SK-N-SH treated with all-trans-retinoic acid at 6 μM for 48 hours (cell line): ENCODE measurements at regions not wholly inside any gene's neighbourhood (a gene's known extent, or its start where the extent isn't known, plus 50 kb on each side); places are given as distances from the start of the nearest gene placed in this dataset.

ENCODE experiments used
- ATAC-seq: fragments of 200-7000 bp; cut with Tn5 transposase; 3 replicates; pipeline ENCODE4 v1.9.1; 2020; ENCODE audit warnings: mild to moderate bottlenecking, moderate library complexity
- ARNTL ChIP-seq: fragments of 450-650 bp; formaldehyde crosslinking; IDR thresholded peaks from 2 replicates; pipeline ENCODE4 v1.5.0; 2020; ENCODE audit warnings: low read depth, mild to moderate bottlenecking, moderate library complexity, borderline replicate concordance
- BACH2 ChIP-seq: fragments of 250-450 bp; sonication (Bioruptor Pico); IDR thresholded peaks from 2 replicates; pipeline ENCODE4 v1.9.0; 2021; ENCODE audit warnings: mild to moderate bottlenecking, borderline replicate concordance
- CSDC2 ChIP-seq: fragments of 250-450 bp; sonication (Bioruptor Pico); IDR thresholded peaks from 2 replicates; pipeline ENCODE4 v1.5.0; 2020; ENCODE audit warnings: mild to moderate bottlenecking, moderate library complexity
- ESRRG ChIP-seq: fragments of 250-450 bp; sonication (Bioruptor Pico); IDR thresholded peaks from 2 replicates; pipeline ENCODE4 v1.6.1; 2021; ENCODE audit warnings: mild to moderate bottlenecking
- ISL1 ChIP-seq: fragments of 250-450 bp; sonication (Bioruptor Pico); IDR thresholded peaks from 2 replicates; pipeline ENCODE4 v2.1.2; 2022; ENCODE audit warnings: mild to moderate bottlenecking, moderate library complexity
- OSR1 ChIP-seq: fragments of 250-450 bp; sonication (Bioruptor Pico); IDR thresholded peaks from 2 replicates; pipeline ENCODE4 v1.8.0; 2022; ENCODE audit warnings: moderate library complexity, mild to moderate bottlenecking, inconsistent platforms
- PPARA ChIP-seq: fragments of 250-450 bp; sonication (Bioruptor Pico); IDR thresholded peaks from 2 replicates; pipeline ENCODE4 v1.5.0; 2020; ENCODE audit warnings: mild to moderate bottlenecking, borderline replicate concordance
- RARB ChIP-seq: fragments of 250-450 bp; sonication (Bioruptor Pico); IDR thresholded peaks from 2 replicates; pipeline ENCODE4 v1.8.0; 2021; ENCODE audit warnings: mild to moderate bottlenecking, moderate library complexity
- SNAI2 ChIP-seq: fragments of 250-450 bp; sonication (Bioruptor Pico); IDR thresholded peaks from 2 replicates; pipeline ENCODE4 v1.5.0; 2020; ENCODE audit warnings: mild to moderate bottlenecking, moderate library complexity
- TCF4 ChIP-seq: fragments of 250-450 bp; sonication (Bioruptor Pico); IDR thresholded peaks from 2 replicates; pipeline ENCODE4 v1.8.0; 2021; ENCODE audit warnings: mild to moderate bottlenecking, moderate library complexity, borderline replicate concordance
- TOX ChIP-seq: fragments of 250-450 bp; sonication (Bioruptor Pico); IDR thresholded peaks from 2 replicates; pipeline ENCODE4 v1.8.0; 2021; ENCODE audit warnings: mild to moderate bottlenecking, moderate library complexity, borderline replicate concordance
- ZFP3 ChIP-seq: fragments of 250-450 bp; sonication (Bioruptor Pico); IDR thresholded peaks from 2 replicates; pipeline ENCODE4 v1.5.0; 2020; ENCODE audit warnings: mild to moderate bottlenecking, moderate library complexity
- ZFP30 ChIP-seq: fragments of 450-650 bp; formaldehyde crosslinking; IDR thresholded peaks from 2 replicates; pipeline ENCODE4 v1.5.0; 2022; ENCODE audit warnings: mild to moderate bottlenecking, moderate library complexity
- ZNF565 ChIP-seq: fragments of 450-650 bp; formaldehyde crosslinking; conservative IDR thresholded peaks from 2 replicates; pipeline ENCODE4 v1.5.0; 2020; ENCODE audit warnings: low read depth, mild to moderate bottlenecking, moderate library complexity
- ZNF70 ChIP-seq: fragments of 450-650 bp; formaldehyde crosslinking; IDR thresholded peaks from 2 replicates; pipeline ENCODE4 v1.5.0; 2020; ENCODE audit warnings: mild to moderate bottlenecking, moderate library complexity
- TF ChIP-seq, protein P1 (sequence below): fragments of 250-450 bp; sonication (Bioruptor Pico); IDR thresholded peaks from 2 replicates; pipeline ENCODE4 v1.8.0; 2020; ENCODE audit warnings: mild to moderate bottlenecking, moderate library complexity, borderline replicate concordance
- TF ChIP-seq, protein P2 (sequence below): fragments of 250-450 bp; sonication (Bioruptor Pico); IDR thresholded peaks from 2 replicates; pipeline ENCODE4 v1.5.1; 2021; ENCODE audit warnings: mild to moderate bottlenecking, moderate library complexity
- TF ChIP-seq, protein P3 (sequence below): fragments of 250-450 bp; sonication (Bioruptor Pico); IDR thresholded peaks from 2 replicates; pipeline ENCODE4 v1.5.1; 2020; ENCODE audit warnings: low read depth, mild to moderate bottlenecking, moderate library complexity
- TF ChIP-seq, protein P4 (sequence below): fragments of 250-450 bp; sonication (Bioruptor Pico); IDR thresholded peaks from 2 replicates; pipeline ENCODE4 v1.8.0; 2021; ENCODE audit warnings: low read depth, mild to moderate bottlenecking, moderate library complexity, borderline replicate concordance
- TF ChIP-seq, protein P5 (sequence below): fragments of 250-450 bp; sonication (Bioruptor Pico); IDR thresholded peaks from 2 replicates; pipeline ENCODE4 v1.5.0; 2020; ENCODE audit warnings: mild to moderate bottlenecking, moderate library complexity

DNA sequence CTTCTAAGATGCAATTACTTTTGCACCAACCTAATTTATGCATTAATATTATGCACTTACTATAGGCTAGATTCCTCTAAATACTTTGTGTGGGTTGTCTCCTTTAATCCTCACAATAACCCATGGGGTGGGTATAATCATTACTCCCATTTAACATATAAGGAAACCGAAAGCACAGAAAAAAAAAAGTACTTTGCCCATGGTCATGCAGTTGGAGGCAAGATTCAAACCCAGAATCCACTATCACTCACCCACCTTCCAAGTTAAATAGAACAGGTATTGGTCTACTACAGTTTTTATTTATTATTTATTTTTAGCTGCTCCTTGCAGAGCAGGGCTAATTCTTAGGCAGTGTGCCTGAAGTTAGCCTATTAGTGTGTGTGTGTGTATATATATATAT lies 76.6 kb upstream of the FZD7 start:
- TF ChIP-seq ZNF70: no peak
- TF ChIP-seq, protein P1, sequence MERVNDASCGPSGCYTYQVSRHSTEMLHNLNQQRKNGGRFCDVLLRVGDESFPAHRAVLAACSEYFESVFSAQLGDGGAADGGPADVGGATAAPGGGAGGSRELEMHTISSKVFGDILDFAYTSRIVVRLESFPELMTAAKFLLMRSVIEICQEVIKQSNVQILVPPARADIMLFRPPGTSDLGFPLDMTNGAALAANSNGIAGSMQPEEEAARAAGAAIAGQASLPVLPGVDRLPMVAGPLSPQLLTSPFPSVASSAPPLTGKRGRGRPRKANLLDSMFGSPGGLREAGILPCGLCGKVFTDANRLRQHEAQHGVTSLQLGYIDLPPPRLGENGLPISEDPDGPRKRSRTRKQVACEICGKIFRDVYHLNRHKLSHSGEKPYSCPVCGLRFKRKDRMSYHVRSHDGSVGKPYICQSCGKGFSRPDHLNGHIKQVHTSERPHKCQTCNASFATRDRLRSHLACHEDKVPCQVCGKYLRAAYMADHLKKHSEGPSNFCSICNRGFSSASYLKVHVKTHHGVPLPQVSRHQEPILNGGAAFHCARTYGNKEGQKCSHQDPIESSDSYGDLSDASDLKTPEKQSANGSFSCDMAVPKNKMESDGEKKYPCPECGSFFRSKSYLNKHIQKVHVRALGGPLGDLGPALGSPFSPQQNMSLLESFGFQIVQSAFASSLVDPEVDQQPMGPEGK (CRISPR knock-in tag): no peak
- no peak for TF ChIP-seq ZNF565 (CRISPR knock-in tag)
- no peak for TF ChIP-seq OSR1 (CRISPR knock-in tag)
- no peak for TF ChIP-seq PPARA (CRISPR knock-in tag)
- TF ChIP-seq, protein P2, sequence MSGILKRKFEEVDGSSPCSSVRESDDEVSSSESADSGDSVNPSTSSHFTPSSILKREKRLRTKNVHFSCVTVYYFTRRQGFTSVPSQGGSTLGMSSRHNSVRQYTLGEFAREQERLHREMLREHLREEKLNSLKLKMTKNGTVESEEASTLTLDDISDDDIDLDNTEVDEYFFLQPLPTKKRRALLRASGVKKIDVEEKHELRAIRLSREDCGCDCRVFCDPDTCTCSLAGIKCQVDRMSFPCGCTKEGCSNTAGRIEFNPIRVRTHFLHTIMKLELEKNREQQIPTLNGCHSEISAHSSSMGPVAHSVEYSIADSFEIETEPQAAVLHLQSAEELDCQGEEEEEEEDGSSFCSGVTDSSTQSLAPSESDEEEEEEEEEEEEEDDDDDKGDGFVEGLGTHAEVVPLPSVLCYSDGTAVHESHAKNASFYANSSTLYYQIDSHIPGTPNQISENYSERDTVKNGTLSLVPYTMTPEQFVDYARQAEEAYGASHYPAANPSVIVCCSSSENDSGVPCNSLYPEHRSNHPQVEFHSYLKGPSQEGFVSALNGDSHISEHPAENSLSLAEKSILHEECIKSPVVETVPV (CRISPR knock-in tag): no peak
- TF ChIP-seq, protein P3, sequence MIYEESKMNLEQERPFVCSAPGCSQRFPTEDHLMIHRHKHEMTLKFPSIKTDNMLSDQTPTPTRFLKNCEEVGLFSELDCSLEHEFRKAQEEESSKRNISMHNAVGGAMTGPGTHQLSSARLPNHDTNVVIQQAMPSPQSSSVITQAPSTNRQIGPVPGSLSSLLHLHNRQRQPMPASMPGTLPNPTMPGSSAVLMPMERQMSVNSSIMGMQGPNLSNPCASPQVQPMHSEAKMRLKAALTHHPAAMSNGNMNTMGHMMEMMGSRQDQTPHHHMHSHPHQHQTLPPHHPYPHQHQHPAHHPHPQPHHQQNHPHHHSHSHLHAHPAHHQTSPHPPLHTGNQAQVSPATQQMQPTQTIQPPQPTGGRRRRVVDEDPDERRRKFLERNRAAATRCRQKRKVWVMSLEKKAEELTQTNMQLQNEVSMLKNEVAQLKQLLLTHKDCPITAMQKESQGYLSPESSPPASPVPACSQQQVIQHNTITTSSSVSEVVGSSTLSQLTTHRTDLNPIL (CRISPR knock-in tag): no peak
- TF ChIP-seq TCF4 (CRISPR knock-in tag): no peak
- no peak for TF ChIP-seq ESRRG (CRISPR knock-in tag)
- TF ChIP-seq TOX (CRISPR knock-in tag): no peak
- TF ChIP-seq ARNTL (CRISPR knock-in tag): no peak
- TF ChIP-seq, protein P4, sequence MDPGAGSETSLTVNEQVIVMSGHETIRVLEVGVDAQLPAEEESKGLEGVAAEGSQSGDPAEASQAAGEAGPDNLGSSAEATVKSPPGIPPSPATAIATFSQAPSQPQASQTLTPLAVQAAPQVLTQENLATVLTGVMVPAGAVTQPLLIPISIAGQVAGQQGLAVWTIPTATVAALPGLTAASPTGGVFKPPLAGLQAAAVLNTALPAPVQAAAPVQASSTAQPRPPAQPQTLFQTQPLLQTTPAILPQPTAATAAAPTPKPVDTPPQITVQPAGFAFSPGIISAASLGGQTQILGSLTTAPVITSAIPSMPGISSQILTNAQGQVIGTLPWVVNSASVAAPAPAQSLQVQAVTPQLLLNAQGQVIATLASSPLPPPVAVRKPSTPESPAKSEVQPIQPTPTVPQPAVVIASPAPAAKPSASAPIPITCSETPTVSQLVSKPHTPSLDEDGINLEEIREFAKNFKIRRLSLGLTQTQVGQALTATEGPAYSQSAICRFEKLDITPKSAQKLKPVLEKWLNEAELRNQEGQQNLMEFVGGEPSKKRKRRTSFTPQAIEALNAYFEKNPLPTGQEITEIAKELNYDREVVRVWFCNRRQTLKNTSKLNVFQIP (CRISPR knock-in tag): no peak
- no peak for ATAC-seq

DNA sequence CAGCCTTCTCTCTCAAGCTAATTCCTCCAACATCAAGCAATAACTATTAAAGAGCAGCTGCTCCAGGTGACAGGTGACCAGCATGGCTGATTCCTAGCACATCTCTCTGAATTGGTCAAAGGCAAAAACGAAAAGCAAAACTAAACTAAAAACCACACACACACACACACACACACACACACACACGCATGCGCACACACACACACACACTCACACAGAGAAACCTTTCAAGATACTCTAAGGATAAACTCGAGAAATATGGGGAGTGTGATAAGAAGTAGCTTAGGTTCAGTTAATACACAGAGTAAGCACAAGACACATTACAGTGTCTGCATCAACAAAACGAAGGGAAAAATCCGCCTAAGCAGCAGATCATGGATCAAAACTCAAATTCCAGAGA lies 74.5 kb upstream of the FZD7 start:
- no peak for TF ChIP-seq SNAI2 (CRISPR knock-in tag)
- no peak for TF ChIP-seq BACH2 (CRISPR knock-in tag)
- TF ChIP-seq ZFP30 (CRISPR knock-in tag): no peak
- TF ChIP-seq ZNF565 (CRISPR knock-in tag): no peak
- TF ChIP-seq ZFP3 (CRISPR knock-in tag): no peak
- TF ChIP-seq OSR1 (CRISPR knock-in tag): no peak
- TF ChIP-seq, protein P5, sequence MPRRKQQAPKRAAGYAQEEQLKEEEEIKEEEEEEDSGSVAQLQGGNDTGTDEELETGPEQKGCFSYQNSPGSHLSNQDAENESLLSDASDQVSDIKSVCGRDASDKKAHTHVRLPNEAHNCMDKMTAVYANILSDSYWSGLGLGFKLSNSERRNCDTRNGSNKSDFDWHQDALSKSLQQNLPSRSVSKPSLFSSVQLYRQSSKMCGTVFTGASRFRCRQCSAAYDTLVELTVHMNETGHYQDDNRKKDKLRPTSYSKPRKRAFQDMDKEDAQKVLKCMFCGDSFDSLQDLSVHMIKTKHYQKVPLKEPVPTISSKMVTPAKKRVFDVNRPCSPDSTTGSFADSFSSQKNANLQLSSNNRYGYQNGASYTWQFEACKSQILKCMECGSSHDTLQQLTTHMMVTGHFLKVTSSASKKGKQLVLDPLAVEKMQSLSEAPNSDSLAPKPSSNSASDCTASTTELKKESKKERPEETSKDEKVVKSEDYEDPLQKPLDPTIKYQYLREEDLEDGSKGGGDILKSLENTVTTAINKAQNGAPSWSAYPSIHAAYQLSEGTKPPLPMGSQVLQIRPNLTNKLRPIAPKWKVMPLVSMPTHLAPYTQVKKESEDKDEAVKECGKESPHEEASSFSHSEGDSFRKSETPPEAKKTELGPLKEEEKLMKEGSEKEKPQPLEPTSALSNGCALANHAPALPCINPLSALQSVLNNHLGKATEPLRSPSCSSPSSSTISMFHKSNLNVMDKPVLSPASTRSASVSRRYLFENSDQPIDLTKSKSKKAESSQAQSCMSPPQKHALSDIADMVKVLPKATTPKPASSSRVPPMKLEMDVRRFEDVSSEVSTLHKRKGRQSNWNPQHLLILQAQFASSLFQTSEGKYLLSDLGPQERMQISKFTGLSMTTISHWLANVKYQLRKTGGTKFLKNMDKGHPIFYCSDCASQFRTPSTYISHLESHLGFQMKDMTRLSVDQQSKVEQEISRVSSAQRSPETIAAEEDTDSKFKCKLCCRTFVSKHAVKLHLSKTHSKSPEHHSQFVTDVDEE (CRISPR knock-in tag): no peak
- no peak for TF ChIP-seq CSDC2 (CRISPR knock-in tag)
- TF ChIP-seq, protein P1 (CRISPR knock-in tag): no peak
- no peak for TF ChIP-seq ZNF70
- TF ChIP-seq ESRRG (CRISPR knock-in tag): no peak
- ATAC-seq: no peak

DNA sequence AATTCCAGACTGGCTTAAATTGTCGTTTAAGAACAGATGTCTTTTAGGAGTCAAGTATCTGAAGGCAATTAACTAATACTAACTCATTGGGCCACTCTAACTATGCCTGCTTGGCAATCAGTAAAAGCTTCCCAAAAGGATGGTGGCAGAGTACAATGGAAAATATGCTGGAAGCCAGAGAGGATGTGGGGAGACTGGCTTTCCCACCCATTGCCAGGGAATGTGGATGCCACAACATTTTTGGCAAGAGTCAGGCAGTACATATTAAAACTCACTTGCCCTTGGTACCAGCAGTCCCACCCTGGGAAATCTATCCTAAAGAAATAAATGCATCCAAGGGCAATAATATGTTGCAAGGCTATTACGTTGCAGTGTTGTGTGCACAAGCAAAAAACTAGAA lies 74.0 kb upstream of the FZD7 start:
- peak; percentile 56 for ATAC-seq
- TF ChIP-seq RARB (no peak), ESRRG (CRISPR knock-in tag) (no peak), CSDC2 (CRISPR knock-in tag) (no peak), ISL1 (CRISPR knock-in tag) (no peak), ZNF70 (no peak), ARNTL (CRISPR knock-in tag) (no peak)
- TF ChIP-seq, protein P1 (CRISPR knock-in tag): no peak
- TF ChIP-seq, protein P2 (CRISPR knock-in tag): no peak
- TF ChIP-seq, protein P4 (CRISPR knock-in tag): no peak
